Caco-2 (cell line): ENCODE measurements at regions not wholly inside any gene's neighbourhood (a gene's known extent, or its start where the extent isn't known, plus 50 kb on each side); places are given as distances from the start of the nearest gene placed in this dataset.
"Not testable (repeated sequence)": the region's sequence is repeated elsewhere in the genome, so short reads cannot be mapped to it uniquely, and the experiment has no call there.

Source experiments
- BruUV-seq: library from RNA; stranded (reverse); fragments of 400-500 nt; replicated peaks from 2 replicates; lab custom pipeline; 2021; lab: Mats Ljungman, UMichigan
- CTCF ChIA-PET: fragments of 300-600 bp; sonication (Branson Sonifier 250); formaldehyde crosslinking; loops from one replicate; lab custom pipeline; 2022; ENCODE audit warnings: antibody characterized with exemption; lab: Charles Lee
- POLR2A ChIA-PET: fragments of 300-600 bp; sonication (Branson Sonifier 250); formaldehyde crosslinking; loops from one replicate; lab custom pipeline; 2022; ENCODE audit warnings: antibody characterized with exemption; lab: Charles Lee
- DNase-seq, 2 experiments: peaks; one replicate each; pipeline versions ENCODE4 v3.0.0 to v3.0.0-alpha.2; 2020 to 2022
- H3K27me3 ChIP-seq: replicated peaks from 2 replicates; pipeline ENCODE4 v1.6.0; 2011; ENCODE audit warnings: low read length; ENCODE audit not compliant: control insufficient read depth, insufficient read depth
- H3K36me3 ChIP-seq: 2 replicates; pipeline ENCODE4 v1.5.1; 2011; ENCODE audit warnings: low read length; ENCODE audit not compliant: control insufficient read depth, insufficient read depth
- H3K4me1 ChIP-seq: fragments of 250-450 bp; sonication (Bioruptor Pico); 2 replicates; pipeline ENCODE4 v1.5.1; 2020; ENCODE audit warnings: mild to moderate bottlenecking
- H3K4me3 ChIP-seq: 2 replicates; pipeline ENCODE4 v1.5.1; 2011; ENCODE audit warnings: low read depth, mild to moderate bottlenecking, control low read depth, low read length
- H3K9me3 ChIP-seq: fragments of 250-450 bp; sonication (Bioruptor Pico); 2 replicates; pipeline ENCODE4 v1.5.1; 2020; ENCODE audit warnings: mild to moderate bottlenecking, moderate library complexity
- H3K27ac Mint-ChIP-seq: one replicate; pipeline ENCODE4 v1.8.0; 2022; ENCODE audit warnings: mixed read lengths; ENCODE audit not compliant: unreplicated experiment
- H3K27me3 Mint-ChIP-seq: one replicate; pipeline ENCODE4 v1.8.0; 2022; ENCODE audit warnings: mixed read lengths; ENCODE audit not compliant: insufficient read depth, unreplicated experiment
- H3K36me3 Mint-ChIP-seq: one replicate; pipeline ENCODE4 v1.8.0; 2022; ENCODE audit warnings: mild to moderate bottlenecking, mixed read lengths; ENCODE audit not compliant: insufficient read depth, unreplicated experiment
- H3K4me1 Mint-ChIP-seq: one replicate; pipeline ENCODE4 v1.8.0; 2022; ENCODE audit warnings: low read depth, mixed read lengths; ENCODE audit not compliant: unreplicated experiment
- H3K4me3 Mint-ChIP-seq: one replicate; pipeline ENCODE4 v1.8.0; 2022; ENCODE audit warnings: mild to moderate bottlenecking, moderate library complexity, mixed read lengths; ENCODE audit not compliant: unreplicated experiment
- H3K9me3 Mint-ChIP-seq: one replicate; pipeline ENCODE4 v1.8.0; 2022; ENCODE audit warnings: mixed read lengths; ENCODE audit not compliant: unreplicated experiment
- CTCF ChIP-seq, 2 experiments: fragments of 200-600 bp in 1 of 2; IDR thresholded peaks; 1 replicate in 1 of 2; 2 replicates in 1 of 2; pipeline versions ENCODE4 v1.5.1 to v1.8.0; 2011 to 2022; ENCODE audit warnings: antibody characterized with exemption in 1 of 2, control low read depth in 1 of 2, inconsistent platforms in 1 of 2, low read depth in 1 of 2, low read length in 1 of 2, mild to moderate bottlenecking in 1 of 2, moderate library complexity in 1 of 2; ENCODE audit not compliant: insufficient read depth in 1 of 2, severe bottlenecking in 1 of 2, unreplicated experiment in 1 of 2
- intact Hi-C: fragments of 100-400 bp; cut with micrococcal nuclease; formaldehyde crosslinking; loops from one replicate; pipeline ENCODE4 v1.10.0; 2022; ENCODE audit not compliant: unreplicated experiment

- Histone ChIP-seq H3K4me3 (no peak overlapping the region), H3K27me3 (no peaks in the 10 kb centered on the region), H3K9me3 (no peaks in the 10 kb centered on the region), H3K4me1 (no peaks in the 10 kb centered on the region), H3K36me3 (no peaks in the 10 kb centered on the region)
- BruUV-seq, result no TSS peak
- no peak for TF ChIP-seq CTCF (IDR thresholded peaks at IDR 0.05; ENCODE audit: insufficient read depth in 1 of 2, low read depth in 1 of 2, low read length in 1 of 2, severe bottlenecking in 1 of 2, unreplicated experiment in 1 of 2)
- DNase-seq, result no peak
- H3K4me1 Mint-ChIP-seq, result no peaks in the 10 kb centered on the region
- no peak overlapping the region for H3K4me3 Mint-ChIP-seq
- H3K9me3 Mint-ChIP-seq, result no peaks in the 10 kb centered on the region
- ChIA-PET CTCF (no interaction called here), POLR2A (no interaction called here)
- H3K27me3 Mint-ChIP-seq, result peaks cover 9% of the 10 kb centered on the region
- H3K36me3 Mint-ChIP-seq, result no peaks in the 10 kb centered on the region
- intact Hi-C loops, result no loop called here
- H3K27ac Mint-ChIP-seq, result no peak overlapping the region
Observed at GRCh38 chr1:55300975-55301374, 85.8 kb upstream of the USP24 start.

DNA sequence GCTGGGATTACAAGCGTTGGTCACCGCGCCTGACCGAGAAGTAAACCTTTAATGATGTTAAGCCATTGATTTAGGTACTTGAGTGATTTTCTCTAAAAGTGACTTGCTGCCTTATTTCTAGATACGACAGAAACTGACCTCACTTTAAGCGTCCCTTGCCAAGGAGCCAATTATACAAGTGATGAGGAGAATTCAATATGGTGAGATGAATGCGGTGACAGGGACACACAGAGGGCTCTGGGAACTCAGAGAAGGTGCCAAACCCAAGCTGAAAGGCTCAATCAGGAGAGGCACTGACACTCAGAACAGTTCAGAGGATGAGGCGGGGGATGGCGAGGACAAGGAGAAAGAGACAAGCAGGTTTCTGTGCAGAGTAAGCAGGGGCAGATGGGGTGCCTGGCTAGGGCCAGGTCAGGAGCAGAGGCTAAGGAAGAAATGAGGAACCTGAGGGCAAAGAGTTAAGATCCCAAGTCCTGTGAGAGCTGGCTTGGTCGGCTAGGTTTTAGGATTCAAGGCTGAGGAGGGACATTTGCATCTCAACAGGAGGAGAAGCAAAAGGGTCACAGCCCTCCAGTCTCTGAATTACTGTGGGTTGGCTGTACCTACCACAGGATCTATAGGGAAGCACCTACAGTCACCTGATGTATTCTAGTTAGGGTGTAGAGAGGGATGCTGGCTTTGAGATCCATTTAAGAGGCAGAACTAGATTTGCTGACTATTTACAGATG, 83.2 kb upstream of the USP24 start:
- Histone ChIP-seq H3K4me1 (no peaks in the 10 kb centered on the region), H3K27me3 (no peaks in the 10 kb centered on the region), H3K36me3 (no peaks in the 10 kb centered on the region), H3K4me3 (no peak overlapping the region), H3K9me3 (no peaks in the 10 kb centered on the region)
- no peak overlapping the region for H3K27ac Mint-ChIP-seq
- CTCF ChIA-PET, result no interaction called here
- H3K27me3 Mint-ChIP-seq, result peaks cover 1% of the 10 kb centered on the region
- intact Hi-C loops, result no loop called here
- no peak for TF ChIP-seq CTCF (IDR thresholded peaks at IDR 0.05; ENCODE audit: insufficient read depth in 1 of 2, low read depth in 1 of 2, low read length in 1 of 2, severe bottlenecking in 1 of 2, unreplicated experiment in 1 of 2)
- H3K4me3 Mint-ChIP-seq, result no peak overlapping the region
- POLR2A ChIA-PET, result no interaction called here
- H3K9me3 Mint-ChIP-seq, result no peaks in the 10 kb centered on the region
- no peaks in the 10 kb centered on the region for H3K36me3 Mint-ChIP-seq
- H3K4me1 Mint-ChIP-seq, result no peaks in the 10 kb centered on the region
- BruUV-seq, result no TSS peak
- DNase-seq, result no peak

DNA sequence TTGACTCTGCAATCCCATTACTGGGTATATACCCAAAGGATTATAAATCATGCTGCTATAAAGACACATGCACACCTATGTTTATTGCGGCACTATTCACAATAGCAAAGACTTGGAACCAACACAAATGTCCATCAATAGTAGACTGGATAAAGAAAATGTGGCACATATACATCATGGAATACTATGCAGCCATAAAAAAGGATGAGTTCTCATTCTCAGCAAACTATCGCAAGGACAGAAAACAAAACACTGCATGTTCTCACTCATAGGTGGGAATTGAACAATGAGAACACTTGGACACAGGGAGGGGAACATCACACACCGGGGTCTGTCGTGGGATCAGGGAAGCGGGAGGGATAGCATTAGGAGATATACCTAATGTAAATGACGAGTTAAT, 81.1 kb upstream of the USP24 start:
- H3K9me3 ChIP-seq, DNase-seq, H3K9me3 Mint-ChIP-seq, CTCF ChIA-PET, H3K4me3 ChIP-seq, H3K27me3 Mint-ChIP-seq, POLR2A ChIA-PET, H3K4me3 Mint-ChIP-seq, H3K36me3 Mint-ChIP-seq, H3K4me1 ChIP-seq, H3K27me3 ChIP-seq, BruUV-seq, H3K4me1 Mint-ChIP-seq, H3K27ac Mint-ChIP-seq, H3K36me3 ChIP-seq, intact Hi-C loops: not testable (repeated sequence)
